ENCODE measurements at regions not wholly inside any gene's neighbourhood (a gene's known extent, or its start where the extent isn't known, plus 50 kb on each side); places are given as distances from the start of the nearest gene placed in this dataset.
"Not testable (repeated sequence)": the region's sequence is repeated elsewhere in the genome, so short reads cannot be mapped to it uniquely, and the experiment has no call there.

DNA sequence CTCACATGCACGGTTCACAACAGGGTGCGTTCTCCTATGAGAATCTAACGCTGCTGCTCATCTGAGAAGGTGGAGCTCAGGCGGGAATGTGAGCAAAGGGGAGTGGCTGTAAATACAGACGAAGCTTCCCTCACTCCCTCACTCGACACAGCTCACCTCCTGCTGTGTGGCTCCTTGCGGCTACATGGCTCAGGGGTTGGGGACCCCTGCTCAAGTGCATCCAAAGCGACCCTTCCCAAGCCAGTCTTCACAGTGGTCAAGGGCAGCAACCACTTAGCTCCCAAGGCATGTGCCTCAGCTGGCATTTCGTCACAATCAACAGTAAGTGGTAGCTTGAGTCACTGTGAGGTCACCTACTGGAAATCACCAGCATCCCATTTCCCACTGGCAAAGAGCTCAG, 64.6 kb upstream of the SCGB1C2 start:
- intact Hi-C loops (cut with DNase I): not testable (repeated sequence)

More for the DNA sequence above, 64.6 kb upstream of the SCGB1C2 start:
- DNase-seq: peak in 2 of 42 donors; percentile 0 to 3

Data from head of caudate nucleus (tissue), 42 donors.